Kidney capillary endothelial cell (primary cell): ENCODE measurements at regions not wholly inside any gene's neighbourhood (a gene's known extent, or its start where the extent isn't known, plus 50 kb on each side); places are given as distances from the start of the nearest gene placed in this dataset.

Source experiments
- DNase-seq: peaks from one replicate; pipeline ENCODE4 v3.0.0-alpha.2; 2018; ENCODE audit warnings: low spot score

DNA sequence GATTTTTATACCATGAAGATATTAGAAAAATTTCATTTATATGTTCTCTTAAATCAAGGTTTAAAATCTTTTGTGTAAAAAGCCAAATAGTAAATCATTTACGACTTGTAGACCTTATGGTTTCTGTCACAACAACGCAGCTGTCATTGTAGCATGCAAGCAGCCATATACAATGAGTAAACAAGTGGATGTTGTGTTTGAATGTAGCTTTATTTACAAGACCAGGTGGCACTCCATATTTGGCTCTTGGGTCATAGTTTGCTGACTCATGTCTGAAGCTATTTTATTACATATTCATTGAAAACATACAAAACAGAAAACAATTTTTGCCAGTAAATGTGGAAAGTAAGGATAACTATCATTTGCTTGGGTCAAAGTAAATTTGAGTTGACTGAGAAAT, 930.8 kb downstream of the SLITRK5 start:
- DNase-seq, result no peak

DNA sequence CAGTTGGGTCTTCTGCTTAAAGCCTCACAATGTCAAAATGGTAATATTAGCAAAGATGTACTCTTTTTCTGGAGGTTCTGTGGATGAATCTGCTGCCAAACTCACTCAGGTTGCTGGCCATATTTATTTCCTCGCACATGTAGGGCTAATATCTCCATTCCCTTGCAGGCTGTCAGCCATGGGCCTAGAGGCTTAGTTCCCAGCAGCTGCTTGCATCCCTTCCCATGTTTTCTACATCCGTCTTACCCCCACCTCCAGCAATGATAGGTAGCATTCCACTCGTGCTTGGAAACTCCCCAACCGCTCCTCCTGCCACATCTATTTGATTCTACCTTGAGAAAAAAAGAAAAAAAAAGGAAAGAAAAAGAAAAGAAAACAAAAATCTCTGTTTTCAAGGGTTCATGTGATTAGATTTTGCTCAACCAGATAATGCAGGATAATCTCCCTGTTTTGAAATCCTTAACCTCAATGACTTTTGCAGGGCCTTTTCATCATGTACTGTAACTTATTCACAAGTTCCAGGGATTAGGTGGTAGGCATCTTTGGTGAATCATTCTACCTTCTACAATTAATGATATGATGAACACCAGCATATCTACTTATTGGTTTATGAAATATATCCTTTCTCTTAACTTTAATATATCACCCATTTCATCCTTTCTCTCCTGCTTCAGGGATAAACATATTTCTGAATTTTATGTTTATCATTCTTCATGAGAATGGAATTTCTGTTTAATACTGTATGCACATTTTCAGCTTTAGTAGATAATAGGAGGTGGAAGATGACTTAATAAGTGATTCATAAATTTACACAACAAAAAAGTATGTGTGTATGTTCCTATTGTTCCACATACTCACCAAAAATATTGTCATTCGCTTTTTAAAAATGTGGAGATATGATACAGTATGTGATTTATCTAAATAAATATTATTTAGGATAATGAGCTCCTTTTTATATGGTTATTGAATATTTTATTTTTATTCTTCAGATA, 931.9 kb downstream of the SLITRK5 start:
- DNase-seq, result no peak

DNA sequence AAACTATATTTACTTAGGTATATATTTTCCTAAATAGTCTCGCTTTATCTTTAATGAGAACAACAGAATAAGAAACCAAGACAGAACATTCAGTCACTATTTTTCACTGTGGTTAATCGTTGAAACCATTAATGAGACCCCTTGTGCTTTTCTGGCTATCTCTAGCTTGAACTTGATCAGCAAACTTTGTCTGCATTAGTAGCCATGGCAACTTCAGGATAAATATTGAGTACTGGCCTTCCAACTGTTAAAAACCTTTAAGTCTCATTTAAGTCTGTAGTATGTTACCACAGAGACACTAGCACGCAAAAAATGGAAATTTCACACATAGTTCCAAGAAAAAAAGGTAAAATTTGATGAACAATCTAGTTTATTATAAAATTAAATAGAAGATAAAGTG, 946.0 kb downstream of the SLITRK5 start:
- no peak for DNase-seq

DNA sequence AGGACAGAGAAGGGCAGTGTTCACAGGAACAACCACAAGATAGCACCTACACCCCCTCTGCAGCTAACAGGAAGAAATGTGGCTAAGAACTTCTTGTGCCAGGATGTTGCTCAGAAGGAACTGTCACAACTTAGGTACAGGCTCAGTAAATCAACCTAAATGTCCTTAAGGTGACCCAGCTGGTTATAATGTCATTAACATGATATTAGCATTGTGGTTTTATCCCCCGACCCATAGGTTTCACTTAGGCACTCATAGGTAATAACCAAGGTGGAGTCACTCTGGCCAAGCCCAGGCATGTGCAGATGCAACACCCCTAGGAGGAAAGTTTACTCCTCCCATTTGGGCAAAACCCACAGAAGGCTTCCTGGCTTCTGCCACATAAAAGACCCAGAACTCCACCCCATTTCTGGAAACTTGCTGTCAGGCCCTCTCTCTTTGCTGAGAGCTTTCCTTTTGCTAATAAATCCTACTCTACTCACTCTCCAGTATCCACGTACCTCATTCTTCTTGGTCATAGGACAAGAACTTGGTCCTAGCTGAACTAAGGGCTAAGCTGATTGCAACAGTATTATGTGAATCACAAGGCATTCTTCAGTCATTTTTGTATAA, 951.3 kb downstream of the SLITRK5 start:
- DNase-seq, result no peak

DNA sequence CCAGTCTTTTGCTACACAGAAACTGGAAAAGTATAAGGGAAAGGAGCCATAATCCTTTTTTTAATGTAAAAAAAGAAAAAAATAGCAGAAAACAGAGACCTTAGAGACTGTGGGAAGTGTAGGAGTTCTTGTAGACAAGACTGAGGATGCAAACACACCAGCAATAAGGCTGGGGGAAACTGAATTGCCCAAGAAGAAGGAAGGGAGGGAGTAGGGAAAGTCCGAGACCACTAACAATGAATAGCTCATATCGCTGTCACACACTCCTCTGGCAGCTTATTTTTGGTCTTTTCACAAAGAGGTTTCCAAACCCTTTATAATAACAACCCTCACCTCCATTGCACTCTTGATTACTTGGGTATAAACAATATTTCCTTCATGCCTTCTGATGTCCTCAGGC, 952.0 kb downstream of the SLITRK5 start:
- DNase-seq, result no peak

DNA sequence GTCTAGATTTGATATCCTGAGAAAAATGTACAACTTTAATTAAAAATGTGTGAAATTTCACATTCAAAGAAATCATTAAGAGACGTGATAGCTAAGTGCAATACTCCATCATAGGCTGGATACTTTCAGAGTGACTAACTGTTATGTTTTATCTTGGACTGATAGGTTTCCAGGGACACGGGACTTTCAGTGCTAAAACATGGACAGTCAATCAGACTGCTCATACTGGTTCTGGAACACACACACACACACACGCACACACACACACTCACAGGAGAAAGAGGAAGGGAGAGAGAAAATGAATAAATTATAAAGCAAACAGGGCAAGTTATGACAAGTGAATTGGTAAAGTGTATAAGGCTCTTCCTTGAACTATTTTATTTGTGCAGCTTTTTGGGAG, 955.9 kb downstream of the SLITRK5 start:
- no peak for DNase-seq

DNA sequence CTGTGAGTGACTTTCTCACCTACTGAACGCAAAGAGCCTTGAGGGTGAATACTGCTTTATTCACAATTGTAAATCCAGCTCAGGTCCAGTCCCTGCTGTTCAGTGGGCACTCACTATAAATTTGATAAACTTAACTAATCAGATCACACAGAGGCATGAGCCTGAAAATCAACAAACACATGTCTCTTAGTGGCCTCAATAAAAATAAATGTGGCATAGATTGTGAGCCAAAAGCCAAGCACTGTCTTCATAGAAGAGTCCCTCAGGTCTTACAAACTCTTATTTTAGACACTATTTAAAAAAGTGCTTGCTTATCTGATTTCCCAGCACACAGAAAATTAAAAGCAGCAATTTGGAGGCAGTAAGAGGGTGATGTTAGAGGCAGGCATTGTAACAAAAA, 957.7 kb downstream of the SLITRK5 start:
- no peak for DNase-seq

DNA sequence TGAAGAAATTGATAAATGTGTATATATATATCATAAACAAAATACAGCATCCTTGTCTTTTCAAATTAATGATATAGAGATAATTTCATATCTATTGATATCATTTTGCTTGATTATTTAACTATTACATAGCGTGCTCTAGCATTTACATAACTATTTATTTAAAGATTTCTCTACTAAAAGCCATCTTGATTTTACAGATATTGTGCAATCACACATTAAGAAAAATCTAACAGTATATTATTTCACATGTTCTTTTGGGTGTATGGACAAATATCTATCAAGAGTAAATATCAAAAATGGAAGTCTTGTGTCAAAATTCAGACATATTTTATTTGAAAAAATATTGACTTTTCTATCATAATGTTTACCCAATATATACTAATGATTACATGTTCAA, 966.8 kb downstream of the SLITRK5 start:
- DNase-seq, result no peak

DNA sequence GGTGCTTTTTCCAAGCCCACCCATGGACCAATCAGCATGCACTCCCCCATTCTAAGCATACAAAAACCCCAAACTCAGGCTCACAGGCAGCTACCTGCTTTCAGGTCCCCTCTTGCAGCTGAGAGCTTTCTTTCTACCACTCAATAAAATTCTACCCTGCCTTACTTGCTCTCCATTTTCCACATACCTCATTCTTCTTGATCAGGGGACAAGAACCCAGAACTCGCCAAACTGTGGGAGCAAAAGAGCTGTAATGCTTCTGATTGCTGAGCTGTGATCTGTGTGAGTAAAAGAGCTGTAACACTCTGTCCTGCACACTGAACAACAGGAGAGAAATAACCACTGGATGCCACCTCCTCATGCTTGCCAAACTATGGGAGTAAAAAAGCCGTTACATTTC, 972.1 kb downstream of the SLITRK5 start:
- no peak for DNase-seq

DNA sequence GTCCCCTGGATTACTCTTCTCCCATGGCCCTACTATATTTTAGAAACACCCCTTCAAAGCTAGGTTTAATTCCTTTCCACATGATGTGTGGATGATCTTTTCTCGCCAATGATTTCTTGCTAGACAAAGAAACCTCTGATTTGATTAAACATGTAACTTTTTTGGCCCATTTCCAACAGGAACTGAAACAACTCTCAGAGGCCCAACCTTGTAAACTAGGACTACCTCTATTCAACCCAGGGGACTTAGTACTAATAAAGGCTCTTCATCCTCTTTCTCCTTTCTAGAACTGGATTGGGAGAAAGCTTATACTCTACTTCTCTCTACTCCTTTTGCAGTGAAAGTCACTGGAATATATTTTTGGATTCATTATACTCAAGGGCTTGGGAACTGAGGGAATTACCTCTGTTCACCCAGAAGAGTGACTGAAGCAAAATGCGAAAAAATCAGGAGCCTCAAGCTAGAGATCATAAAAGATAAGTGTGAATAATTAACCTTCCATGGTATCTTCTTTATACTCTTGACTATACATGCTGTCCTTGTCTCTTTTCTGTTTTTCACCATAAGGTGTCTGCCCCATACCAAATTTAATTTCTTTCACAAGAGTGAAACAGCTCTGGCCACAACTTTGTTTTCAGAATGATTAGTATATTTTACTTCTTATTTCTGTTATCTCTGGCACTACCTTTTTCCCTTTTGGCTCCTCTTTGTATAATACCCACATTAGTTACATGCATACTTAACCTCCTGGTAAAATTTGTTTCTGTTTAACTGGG, 977.6 kb downstream of the SLITRK5 start:
- no peak for DNase-seq

DNA sequence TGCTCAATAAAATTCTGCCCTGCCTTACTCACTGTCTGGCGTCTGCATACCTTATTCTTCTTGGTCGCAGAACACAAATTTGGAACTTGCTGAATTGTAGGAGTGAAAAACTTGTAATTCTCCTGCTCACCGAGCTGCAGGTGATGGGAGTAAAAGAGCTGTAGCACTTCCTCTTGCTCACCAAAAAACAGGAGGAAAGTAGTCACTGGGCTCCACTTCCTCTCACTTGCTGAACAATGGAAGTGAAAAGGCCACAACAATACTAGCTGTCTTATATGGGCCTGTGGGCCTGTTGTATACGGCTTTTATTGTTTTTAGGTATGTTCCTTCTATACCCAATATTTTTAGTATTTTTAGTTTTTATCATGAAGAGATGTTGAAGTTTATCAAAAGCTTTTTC, 978.7 kb downstream of the SLITRK5 start:
- DNase-seq, result no peak

DNA sequence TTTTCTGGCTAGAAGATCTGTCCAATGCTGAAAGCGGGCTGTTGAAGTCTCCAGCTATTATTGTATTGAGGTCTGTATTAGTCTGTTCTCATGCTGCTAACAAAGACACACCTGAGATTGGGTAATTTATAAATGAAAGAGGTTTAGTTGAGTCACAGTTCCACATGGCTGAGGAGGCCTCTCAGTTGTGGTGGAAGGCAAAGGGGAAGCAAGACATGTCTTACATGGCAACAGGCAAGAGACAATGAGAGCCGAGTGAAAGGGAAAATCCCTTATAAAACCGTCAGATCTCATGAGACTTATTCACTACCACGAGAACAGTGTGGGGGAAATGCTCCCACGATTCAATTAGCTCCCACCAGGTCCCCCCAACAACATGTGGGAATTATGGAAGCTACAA, 980.4 kb downstream of the SLITRK5 start:
- DNase-seq, result no peak

DNA sequence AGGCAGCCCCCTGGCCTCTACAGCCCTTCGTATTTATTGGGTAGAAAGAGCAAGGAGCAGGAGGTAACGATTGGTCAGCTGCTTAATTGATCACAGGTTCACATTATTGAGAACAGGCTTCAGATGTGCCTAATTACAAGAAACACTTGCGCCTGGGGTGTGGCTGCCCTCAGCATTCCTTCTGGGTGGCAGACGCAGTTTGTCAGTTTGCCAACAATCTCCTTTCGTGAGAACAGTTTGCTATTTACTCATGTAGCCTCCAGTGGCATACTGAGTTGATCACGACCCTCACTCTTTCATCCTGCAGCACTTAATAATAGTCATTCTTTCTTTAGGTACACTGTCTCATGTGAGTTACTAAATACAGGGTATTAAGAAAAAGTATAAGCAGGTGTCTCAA, 985.6 kb downstream of the SLITRK5 start:
- no peak for DNase-seq

DNA sequence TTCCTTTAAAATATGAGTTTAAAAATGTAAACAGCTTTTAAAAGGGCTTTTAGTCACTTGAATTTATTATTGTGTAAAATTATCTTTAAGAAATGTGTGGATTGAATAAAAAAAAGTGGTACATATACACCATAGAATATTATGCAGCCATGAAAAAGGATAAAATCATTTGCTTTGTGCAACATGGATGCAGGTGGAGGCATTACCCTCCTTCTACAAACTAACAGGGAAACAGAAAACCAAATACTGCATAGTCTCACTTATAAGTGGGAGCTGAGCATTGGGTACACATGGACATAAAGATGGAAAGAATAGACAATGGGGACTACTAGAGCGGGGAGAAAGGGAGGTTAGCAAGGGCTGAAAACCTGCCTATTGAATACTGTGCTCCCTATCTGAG, 999.3 kb downstream of the SLITRK5 start:
- no peak for DNase-seq

DNA sequence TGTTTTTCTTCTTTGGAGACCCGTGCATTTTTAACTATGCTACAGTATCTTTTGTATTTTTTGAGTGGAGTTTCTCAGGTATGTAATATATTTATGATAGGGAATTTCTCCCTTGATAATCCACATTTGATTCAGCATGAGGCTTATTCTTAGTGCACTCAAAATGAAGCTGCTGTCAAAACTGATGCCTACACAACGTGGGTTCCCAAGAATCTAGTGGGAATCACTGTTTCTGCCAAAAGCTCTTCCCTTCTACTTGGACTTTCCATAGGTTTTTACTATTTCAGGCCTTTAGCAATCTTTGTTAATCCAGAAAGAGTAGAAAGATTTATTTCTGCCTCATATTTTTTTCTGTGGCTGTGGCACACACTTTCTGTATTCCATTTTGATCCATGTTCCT, 1003.7 kb downstream of the SLITRK5 start:
- DNase-seq, result no peak

DNA sequence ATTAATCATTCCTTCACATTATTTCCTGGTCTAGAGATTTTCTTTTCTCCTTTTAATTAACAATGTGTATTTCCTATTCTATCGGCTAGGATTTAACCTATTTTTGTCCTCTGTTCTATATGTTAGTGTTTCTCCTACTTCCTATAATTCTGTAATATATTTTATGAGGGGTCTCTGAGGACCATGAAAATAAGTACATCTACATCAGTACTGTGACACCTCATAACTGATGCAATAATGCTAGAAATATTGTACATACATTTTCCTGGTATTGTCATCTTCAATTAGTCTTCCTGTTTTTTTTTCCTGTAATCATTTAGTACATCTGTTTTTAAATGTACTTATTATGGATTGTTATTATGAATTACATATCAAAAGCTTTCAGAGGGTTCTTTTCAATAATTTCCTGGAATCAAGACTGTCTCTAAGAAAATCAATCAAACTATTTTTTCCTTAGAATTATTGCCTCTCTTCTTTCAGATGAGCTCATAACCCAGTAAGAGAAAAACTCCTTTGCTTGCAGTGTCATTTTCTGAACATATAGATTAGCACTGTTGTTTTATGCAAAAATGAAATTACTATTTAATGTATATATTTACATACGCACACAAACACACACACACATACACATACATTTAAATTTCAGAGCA, 1004.3 kb downstream of the SLITRK5 start:
- no peak for DNase-seq

DNA sequence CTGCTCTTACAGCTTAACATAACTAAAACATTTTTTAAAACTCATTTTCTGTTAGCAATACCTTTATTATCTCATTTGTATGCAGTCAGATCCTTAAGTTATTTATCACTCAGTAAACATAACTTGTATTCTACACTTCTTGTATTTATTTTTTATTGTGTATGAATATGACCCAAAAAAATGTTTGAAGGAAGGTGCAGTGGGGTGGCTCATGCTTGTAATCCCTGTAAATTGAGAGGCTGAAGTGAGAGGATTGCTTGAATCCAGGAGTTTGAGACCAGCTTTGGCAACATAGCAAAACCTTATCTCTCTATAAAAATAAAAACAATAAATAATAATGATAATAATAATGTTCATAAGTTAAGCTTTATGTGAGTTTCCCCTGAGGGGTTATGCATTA, 1004.8 kb downstream of the SLITRK5 start:
- no peak for DNase-seq

DNA sequence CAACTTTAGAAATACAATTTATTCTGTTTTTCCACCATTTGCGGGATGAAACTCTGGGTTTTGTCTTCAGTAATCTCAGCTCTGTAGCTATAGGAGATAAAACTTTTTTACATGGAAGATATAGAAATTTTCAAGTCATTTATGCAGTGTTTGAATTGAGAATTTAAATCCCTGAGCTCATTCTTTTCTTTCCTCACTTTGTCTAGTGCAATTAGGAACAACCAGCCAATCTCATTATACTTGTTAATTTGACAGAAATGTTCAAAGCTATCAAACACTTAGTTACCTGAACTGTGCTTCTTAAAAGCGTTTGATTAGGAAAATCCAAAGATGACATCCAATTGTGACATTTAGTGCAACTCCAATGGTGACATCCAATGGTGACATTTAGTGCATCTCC, 1014.3 kb downstream of the SLITRK5 start:
- no peak for DNase-seq

DNA sequence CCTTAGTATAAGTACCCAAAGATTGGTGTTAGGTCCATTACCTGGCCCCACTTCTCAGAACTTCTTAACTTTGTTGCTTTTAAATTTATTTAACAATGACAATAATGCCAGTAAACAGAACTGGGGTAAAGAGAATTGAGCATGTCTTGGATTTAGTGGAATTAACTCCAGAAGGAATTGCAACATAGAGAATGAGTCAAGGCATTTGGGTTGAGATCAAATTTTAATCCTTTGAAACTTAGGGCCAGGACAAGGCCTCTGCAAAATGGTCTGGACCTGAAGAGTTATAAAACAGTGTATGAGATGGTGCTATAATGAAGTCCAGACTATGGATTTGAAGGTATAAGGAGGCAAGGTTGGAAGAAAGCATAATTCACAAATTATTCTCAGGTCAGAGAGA, 1030.4 kb downstream of the SLITRK5 start:
- DNase-seq, result no peak

DNA sequence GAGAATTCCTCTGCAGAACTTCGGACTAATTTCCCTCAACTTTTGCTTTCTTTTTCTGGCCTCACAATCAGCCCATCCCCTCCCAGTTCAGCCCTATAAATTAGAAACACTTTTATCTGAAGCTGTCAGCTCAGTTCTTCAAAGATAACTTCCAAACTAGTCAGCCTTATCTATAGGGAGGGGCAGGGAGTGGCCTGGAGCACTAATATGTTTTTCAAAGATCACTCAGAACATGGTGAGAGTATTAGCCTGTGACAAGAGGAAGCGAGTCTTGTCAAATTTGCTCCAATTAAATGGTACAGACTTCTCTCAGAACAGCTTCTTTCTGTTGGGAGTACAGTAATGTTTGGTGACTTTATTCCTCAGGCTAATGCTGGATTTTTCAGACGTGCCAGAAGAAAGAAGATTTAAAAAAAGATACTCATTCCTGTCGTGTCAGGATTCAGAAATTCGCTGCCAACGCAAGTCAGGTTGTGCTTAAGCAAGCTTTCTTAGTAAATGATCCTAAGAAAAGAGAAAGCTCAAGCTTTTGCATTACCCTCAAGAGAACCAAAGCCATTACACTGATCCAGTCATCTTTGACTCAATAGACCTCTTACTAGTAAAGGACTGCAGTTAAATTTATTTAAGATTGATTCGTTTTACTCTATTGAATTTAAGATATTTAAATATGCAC, 1033.6 kb downstream of the SLITRK5 start:
- no peak for DNase-seq

DNA sequence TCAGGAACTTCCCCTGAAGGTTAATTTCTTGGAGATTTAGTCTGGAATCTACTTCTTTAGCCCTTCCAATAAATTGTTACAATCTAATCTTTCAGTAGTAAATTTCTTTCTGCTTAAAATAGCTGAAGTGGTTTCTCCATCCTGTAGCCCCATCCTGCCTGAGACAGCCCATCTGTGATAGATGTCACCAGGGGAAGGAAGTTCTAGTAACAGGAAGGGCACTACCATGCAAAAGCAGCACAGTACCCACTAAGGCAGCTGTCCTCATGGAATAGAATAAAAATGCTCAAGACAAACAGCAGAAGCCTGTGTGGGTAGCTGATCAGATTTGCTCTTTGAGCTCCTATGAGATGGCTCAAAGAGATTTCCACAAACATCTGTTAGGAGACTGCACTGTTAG, 1036.5 kb downstream of the SLITRK5 start:
- DNase-seq, result no peak

DNA sequence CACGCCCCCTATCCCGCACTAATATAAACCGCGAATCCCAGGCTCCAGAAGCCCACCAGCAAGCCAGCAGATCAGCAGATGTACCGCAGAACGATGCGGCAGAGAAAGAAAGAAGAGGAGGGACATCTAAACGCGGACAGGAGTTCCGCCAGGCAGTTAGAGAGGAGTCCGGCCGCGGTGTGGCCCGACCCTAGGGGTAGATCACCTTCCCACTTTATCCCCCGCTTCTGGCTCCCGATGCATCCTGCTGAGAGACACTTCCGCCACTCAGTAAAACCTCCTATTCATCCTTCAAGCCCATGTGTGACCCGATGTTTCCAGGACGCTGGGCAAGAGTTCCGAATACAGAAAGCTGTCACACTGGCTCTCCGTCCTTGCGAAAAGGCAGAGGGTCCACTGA, 1046.8 kb downstream of the SLITRK5 start:
- no peak for DNase-seq
